ENCODE measurements at regions not wholly inside any gene's neighbourhood (a gene's known extent, or its start where the extent isn't known, plus 50 kb on each side); places are given as distances from the start of the nearest gene placed in this dataset.

- Mint-ChIP-seq H3K36me3 (no peaks in the 10 kb centered on the region), H3K27ac (no peak overlapping the region), H3K4me3 (no peak overlapping the region), H3K27me3 (ENCODE audit: low read depth) (no peaks in the 10 kb centered on the region; the same call in 1 of the 2 replicates), H3K4me1 (0 out of 2 replicates have a peak, but pooled peaks cover 10% of the 10 kb centered on the region), H3K9me3 (no peaks in the 10 kb centered on the region)
- TF ChIP-seq ZNF281 (CRISPR knock-in tag; IDR thresholded peaks at IDR 0.05): no peak
- no peak for TF ChIP-seq SMAD3 (CRISPR knock-in tag; IDR thresholded peaks at IDR 0.05; ENCODE audit: borderline replicate concordance)
- no peak for TF ChIP-seq ZNF396 (CRISPR knock-in tag; IDR thresholded peaks at IDR 0.05; ENCODE audit: borderline replicate concordance)
- TF ChIP-seq SMAD4 (CRISPR knock-in tag; IDR thresholded peaks at IDR 0.05): no peak
- TF ChIP-seq, protein P1, sequence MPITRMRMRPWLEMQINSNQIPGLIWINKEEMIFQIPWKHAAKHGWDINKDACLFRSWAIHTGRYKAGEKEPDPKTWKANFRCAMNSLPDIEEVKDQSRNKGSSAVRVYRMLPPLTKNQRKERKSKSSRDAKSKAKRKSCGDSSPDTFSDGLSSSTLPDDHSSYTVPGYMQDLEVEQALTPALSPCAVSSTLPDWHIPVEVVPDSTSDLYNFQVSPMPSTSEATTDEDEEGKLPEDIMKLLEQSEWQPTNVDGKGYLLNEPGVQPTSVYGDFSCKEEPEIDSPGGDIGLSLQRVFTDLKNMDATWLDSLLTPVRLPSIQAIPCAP (CRISPR knock-in tag; IDR thresholded peaks at IDR 0.05): no peak
- TF ChIP-seq GRHL2 (CRISPR knock-in tag; IDR thresholded peaks at IDR 0.05; ENCODE audit: insufficient replicate concordance, severe bottlenecking): no peak
- TF ChIP-seq, protein P2, sequence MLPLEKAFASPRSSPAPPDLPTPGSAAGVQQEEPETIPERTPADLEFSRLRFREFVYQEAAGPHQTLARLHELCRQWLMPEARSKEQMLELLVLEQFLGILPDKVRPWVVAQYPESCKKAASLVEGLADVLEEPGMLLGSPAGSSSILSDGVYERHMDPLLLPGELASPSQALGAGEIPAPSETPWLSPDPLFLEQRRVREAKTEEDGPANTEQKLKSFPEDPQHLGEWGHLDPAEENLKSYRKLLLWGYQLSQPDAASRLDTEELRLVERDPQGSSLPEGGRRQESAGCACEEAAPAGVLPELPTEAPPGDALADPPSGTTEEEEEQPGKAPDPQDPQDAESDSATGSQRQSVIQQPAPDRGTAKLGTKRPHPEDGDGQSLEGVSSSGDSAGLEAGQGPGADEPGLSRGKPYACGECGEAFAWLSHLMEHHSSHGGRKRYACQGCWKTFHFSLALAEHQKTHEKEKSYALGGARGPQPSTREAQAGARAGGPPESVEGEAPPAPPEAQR (CRISPR knock-in tag; IDR thresholded peaks at IDR 0.05): no peak
- TF ChIP-seq CREB1 (CRISPR knock-in tag; IDR thresholded peaks at IDR 0.05): no peak
- TF ChIP-seq TP53 (CRISPR knock-in tag; IDR thresholded peaks at IDR 0.05): no peak
- TF ChIP-seq, protein P3, sequence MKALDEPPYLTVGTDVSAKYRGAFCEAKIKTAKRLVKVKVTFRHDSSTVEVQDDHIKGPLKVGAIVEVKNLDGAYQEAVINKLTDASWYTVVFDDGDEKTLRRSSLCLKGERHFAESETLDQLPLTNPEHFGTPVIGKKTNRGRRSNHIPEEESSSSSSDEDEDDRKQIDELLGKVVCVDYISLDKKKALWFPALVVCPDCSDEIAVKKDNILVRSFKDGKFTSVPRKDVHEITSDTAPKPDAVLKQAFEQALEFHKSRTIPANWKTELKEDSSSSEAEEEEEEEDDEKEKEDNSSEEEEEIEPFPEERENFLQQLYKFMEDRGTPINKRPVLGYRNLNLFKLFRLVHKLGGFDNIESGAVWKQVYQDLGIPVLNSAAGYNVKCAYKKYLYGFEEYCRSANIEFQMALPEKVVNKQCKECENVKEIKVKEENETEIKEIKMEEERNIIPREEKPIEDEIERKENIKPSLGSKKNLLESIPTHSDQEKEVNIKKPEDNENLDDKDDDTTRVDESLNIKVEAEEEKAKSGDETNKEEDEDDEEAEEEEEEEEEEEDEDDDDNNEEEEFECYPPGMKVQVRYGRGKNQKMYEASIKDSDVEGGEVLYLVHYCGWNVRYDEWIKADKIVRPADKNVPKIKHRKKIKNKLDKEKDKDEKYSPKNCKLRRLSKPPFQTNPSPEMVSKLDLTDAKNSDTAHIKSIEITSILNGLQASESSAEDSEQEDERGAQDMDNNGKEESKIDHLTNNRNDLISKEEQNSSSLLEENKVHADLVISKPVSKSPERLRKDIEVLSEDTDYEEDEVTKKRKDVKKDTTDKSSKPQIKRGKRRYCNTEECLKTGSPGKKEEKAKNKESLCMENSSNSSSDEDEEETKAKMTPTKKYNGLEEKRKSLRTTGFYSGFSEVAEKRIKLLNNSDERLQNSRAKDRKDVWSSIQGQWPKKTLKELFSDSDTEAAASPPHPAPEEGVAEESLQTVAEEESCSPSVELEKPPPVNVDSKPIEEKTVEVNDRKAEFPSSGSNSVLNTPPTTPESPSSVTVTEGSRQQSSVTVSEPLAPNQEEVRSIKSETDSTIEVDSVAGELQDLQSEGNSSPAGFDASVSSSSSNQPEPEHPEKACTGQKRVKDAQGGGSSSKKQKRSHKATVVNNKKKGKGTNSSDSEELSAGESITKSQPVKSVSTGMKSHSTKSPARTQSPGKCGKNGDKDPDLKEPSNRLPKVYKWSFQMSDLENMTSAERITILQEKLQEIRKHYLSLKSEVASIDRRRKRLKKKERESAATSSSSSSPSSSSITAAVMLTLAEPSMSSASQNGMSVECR (CRISPR knock-in tag; IDR thresholded peaks at IDR 0.05; ENCODE audit: borderline replicate concordance): no peak
- no peak for TF ChIP-seq JUN (CRISPR knock-in tag; IDR thresholded peaks at IDR 0.05)
- TF ChIP-seq, protein P4, sequence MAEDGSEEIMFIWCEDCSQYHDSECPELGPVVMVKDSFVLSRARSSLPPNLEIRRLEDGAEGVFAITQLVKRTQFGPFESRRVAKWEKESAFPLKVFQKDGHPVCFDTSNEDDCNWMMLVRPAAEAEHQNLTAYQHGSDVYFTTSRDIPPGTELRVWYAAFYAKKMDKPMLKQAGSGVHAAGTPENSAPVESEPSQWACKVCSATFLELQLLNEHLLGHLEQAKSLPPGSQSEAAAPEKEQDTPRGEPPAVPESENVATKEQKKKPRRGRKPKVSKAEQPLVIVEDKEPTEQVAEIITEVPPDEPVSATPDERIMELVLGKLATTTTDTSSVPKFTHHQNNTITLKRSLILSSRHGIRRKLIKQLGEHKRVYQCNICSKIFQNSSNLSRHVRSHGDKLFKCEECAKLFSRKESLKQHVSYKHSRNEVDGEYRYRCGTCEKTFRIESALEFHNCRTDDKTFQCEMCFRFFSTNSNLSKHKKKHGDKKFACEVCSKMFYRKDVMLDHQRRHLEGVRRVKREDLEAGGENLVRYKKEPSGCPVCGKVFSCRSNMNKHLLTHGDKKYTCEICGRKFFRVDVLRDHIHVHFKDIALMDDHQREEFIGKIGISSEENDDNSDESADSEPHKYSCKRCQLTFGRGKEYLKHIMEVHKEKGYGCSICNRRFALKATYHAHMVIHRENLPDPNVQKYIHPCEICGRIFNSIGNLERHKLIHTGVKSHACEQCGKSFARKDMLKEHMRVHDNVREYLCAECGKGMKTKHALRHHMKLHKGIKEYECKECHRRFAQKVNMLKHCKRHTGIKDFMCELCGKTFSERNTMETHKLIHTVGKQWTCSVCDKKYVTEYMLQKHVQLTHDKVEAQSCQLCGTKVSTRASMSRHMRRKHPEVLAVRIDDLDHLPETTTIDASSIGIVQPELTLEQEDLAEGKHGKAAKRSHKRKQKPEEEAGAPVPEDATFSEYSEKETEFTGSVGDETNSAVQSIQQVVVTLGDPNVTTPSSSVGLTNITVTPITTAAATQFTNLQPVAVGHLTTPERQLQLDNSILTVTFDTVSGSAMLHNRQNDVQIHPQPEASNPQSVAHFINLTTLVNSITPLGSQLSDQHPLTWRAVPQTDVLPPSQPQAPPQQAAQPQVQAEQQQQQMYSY (CRISPR knock-in tag; IDR thresholded peaks at IDR 0.05): no peak
- TF ChIP-seq ATF2 (CRISPR knock-in tag; IDR thresholded peaks at IDR 0.05; ENCODE audit: borderline replicate concordance, low read depth): no peak
- TF ChIP-seq JAZF1 (CRISPR knock-in tag; IDR thresholded peaks at IDR 0.05): no peak
- TF ChIP-seq SP1 (CRISPR knock-in tag; conservative IDR thresholded peaks at IDR 0.05): no peak
- no peak for TF ChIP-seq SOX15 (CRISPR knock-in tag; IDR thresholded peaks at IDR 0.05)
- no peak for TF ChIP-seq NR1H2 (CRISPR knock-in tag; IDR thresholded peaks at IDR 0.05)
- TF ChIP-seq, protein P5, sequence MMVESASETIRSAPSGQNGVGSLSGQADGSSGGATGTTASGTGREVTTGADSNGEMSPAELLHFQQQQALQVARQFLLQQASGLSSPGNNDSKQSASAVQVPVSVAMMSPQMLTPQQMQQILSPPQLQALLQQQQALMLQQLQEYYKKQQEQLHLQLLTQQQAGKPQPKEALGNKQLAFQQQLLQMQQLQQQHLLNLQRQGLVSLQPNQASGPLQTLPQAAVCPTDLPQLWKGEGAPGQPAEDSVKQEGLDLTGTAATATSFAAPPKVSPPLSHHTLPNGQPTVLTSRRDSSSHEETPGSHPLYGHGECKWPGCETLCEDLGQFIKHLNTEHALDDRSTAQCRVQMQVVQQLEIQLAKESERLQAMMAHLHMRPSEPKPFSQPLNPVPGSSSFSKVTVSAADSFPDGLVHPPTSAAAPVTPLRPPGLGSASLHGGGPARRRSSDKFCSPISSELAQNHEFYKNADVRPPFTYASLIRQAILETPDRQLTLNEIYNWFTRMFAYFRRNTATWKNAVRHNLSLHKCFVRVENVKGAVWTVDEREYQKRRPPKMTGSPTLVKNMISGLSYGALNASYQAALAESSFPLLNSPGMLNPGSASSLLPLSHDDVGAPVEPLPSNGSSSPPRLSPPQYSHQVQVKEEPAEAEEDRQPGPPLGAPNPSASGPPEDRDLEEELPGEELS (CRISPR knock-in tag; IDR thresholded peaks at IDR 0.05): no peak
- no peak for TF ChIP-seq CTCF (IDR thresholded peaks at IDR 0.05)
- no peak for TF ChIP-seq FOXJ3 (CRISPR knock-in tag; IDR thresholded peaks at IDR 0.05; ENCODE audit: borderline replicate concordance)
- ChIA-PET POLR2A (no interaction called here), CTCF (no interaction called here)
- ATAC-seq: no peak
- no peak for DNase-seq (ENCODE audit: low spot score)
Observed at GRCh38 chr11:127620671-127621070, 620.1 kb upstream of the KIRREL3 start.

Measured in WTC11 (cell line).